Liver (tissue), 8 donors: ENCODE measurements at regions not wholly inside any gene's neighbourhood (a gene's known extent, or its start where the extent isn't known, plus 50 kb on each side); places are given as distances from the start of the nearest gene placed in this dataset.

ENCODE experiments used
- DNase-seq: peaks from one replicate; pipeline ENCODE4 v3.0.0-alpha.2; 2017; ENCODE audit warnings: low spot score
- H3K27ac ChIP-seq, 2 donors: one replicate each; pipeline ENCODE4 v1.7.0; 2013; ENCODE audit warnings: inconsistent platforms in 2 of 2, low read length in 2 of 2, control low read depth in 1 of 2, low read depth in 1 of 2, mild to moderate bottlenecking in 1 of 2
- H3K27me3 ChIP-seq, 4 donors: one replicate each; pipeline versions ENCODE4 v1.6.1 to v1.7.0; 2013; ENCODE audit warnings: low read length in 3 of 4, inconsistent platforms in 1 of 4, mild to moderate bottlenecking in 1 of 4, moderate library complexity in 1 of 4; ENCODE audit not compliant: control insufficient read depth in 4 of 4, insufficient read depth in 4 of 4
- H3K36me3 ChIP-seq, 4 donors: one replicate each; pipeline versions ENCODE4 v1.6.1 to v1.7.0; 2013; ENCODE audit warnings: low read length in 3 of 4, mild to moderate bottlenecking in 3 of 4, low read depth in 1 of 4, moderate library complexity in 1 of 4; ENCODE audit not compliant: control insufficient read depth in 4 of 4, insufficient read depth in 3 of 4
- H3K4me1 ChIP-seq, 4 donors: one replicate each; pipeline versions ENCODE4 v1.6.1 to v1.7.0; 2013; ENCODE audit warnings: low read length in 3 of 4, mild to moderate bottlenecking in 3 of 4, moderate library complexity in 1 of 4; ENCODE audit not compliant: control insufficient read depth in 4 of 4, insufficient read depth in 4 of 4
- H3K4me3 ChIP-seq, 3 donors: one replicate each; pipeline versions ENCODE4 v1.6.1 to v1.7.0; 2013; ENCODE audit warnings: low read length in 3 of 3, control low read depth in 1 of 3, low read depth in 1 of 3, mild to moderate bottlenecking in 1 of 3
- H3K9ac ChIP-seq, 2 donors: one replicate each; pipeline ENCODE4 v1.7.0; 2013; ENCODE audit warnings: low read length in 2 of 2, mild to moderate bottlenecking in 2 of 2, moderate library complexity in 2 of 2, control low read depth in 1 of 2, low read depth in 1 of 2
- H3K9me3 ChIP-seq, 4 donors: one replicate each; pipeline versions ENCODE4 v1.6.1 to v1.7.0; 2013; ENCODE audit warnings: low read length in 3 of 4; ENCODE audit not compliant: control insufficient read depth in 4 of 4
- EGR1 ChIP-seq, 2 donors: IDR thresholded peaks; 2 replicates each; pipeline ENCODE4 v1.6.1; 2016 to 2018; ENCODE audit warnings: antibody characterized with exemption in 2 of 2, low read depth in 2 of 2
- GABPA ChIP-seq, 2 donors: IDR thresholded peaks in 1 of 2; conservative IDR thresholded peaks in 1 of 2; 2 replicates each; pipeline ENCODE4 v1.6.1; 2016; ENCODE audit warnings: antibody characterized with exemption in 2 of 2, mild to moderate bottlenecking in 1 of 2, moderate library complexity in 1 of 2
- NR2F2 ChIP-seq: IDR thresholded peaks from 2 replicates; pipeline ENCODE4 v1.6.1; 2016; ENCODE audit warnings: antibody characterized with exemption
- RAD21 ChIP-seq, 2 donors: IDR thresholded peaks; 2 replicates each; pipeline ENCODE4 v1.6.1; 2016; ENCODE audit warnings: antibody characterized with exemption in 2 of 2, mild to moderate bottlenecking in 2 of 2
- SP1 ChIP-seq: IDR thresholded peaks from 2 replicates; pipeline ENCODE4 v1.6.1; 2018; ENCODE audit warnings: antibody characterized with exemption, mild to moderate bottlenecking
- TAF1 ChIP-seq: conservative IDR thresholded peaks from 2 replicates; pipeline ENCODE4 v1.6.1; 2016; ENCODE audit warnings: antibody characterized with exemption, mild to moderate bottlenecking
- YY1 ChIP-seq: IDR thresholded peaks from 2 replicates; pipeline ENCODE4 v1.6.1; 2016; ENCODE audit warnings: antibody characterized with exemption, mild to moderate bottlenecking
- WGBS: extraction: QIAGEN DNeasy Blood & Tissue Kit; methylation state at CpG from one replicate; pipeline ENCODE4 v1.1.7; 2013; 5-methylcytosine and 5-hydroxymethylcytosine counted together
- TF ChIP-seq, protein P1 (sequence below): fragments of 150-350 bp; IDR thresholded peaks from 2 replicates; pipeline ENCODE4 v1.5.1; 2017; ENCODE audit warnings: improper control_type of control experiment, low read depth, low read length; ENCODE audit not compliant: missing input control
- TF ChIP-seq, protein P2 (sequence below): IDR thresholded peaks from 2 replicates; pipeline ENCODE4 v1.6.1; 2016; ENCODE audit warnings: antibody characterized with exemption
- TF ChIP-seq, protein P3 (sequence below): IDR thresholded peaks from 2 replicates; pipeline ENCODE4 v1.6.1; 2016; ENCODE audit warnings: antibody characterized with exemption, mild to moderate bottlenecking
- TF ChIP-seq, protein P4 (sequence below): IDR thresholded peaks from 2 replicates; pipeline ENCODE4 v1.6.1; 2016; ENCODE audit warnings: antibody characterized with exemption
- donor health status: healthy.
- donor health status: healthy.
- donor health status: healthy.
- donor health status: healthy.
- donor health status: healthy.

DNA sequence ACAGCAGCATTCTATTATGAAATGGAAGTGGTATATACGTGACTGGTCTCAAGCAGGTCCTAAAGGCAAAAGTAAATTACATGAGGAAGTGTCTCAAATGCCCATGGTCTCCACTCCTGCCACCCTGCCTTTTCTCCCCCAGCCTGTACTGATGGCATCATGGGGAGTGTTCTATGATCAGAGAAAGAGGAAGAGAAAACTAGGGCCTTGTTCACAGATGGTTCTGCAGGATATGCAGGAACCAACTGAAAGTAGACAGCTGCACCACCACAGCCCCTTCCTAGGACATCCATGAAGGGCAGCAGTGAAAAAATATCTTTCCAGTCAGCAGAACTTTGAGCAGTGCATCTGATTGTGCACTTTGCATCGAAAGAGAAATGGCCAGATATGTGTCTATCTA, 901.5 kb downstream of the ARAP2 start:
- Histone ChIP-seq H3K36me3 (no peaks in the 10 kb centered on the region), H3K9me3 (no peaks in the 10 kb centered on the region), H3K4me3 (no peak overlapping the region), H3K4me1 (no peaks in the 10 kb centered on the region), H3K9ac (no peak overlapping the region), H3K27me3 (no peaks in the 10 kb centered on the region), H3K27ac (no peak overlapping the region)
- DNase-seq = no peak
- no peak for TF ChIP-seq YY1
- no peak for TF ChIP-seq RAD21 (IDR thresholded peaks at IDR 0.05)
- no peak for TF ChIP-seq SP1
- TF ChIP-seq, protein P1, sequence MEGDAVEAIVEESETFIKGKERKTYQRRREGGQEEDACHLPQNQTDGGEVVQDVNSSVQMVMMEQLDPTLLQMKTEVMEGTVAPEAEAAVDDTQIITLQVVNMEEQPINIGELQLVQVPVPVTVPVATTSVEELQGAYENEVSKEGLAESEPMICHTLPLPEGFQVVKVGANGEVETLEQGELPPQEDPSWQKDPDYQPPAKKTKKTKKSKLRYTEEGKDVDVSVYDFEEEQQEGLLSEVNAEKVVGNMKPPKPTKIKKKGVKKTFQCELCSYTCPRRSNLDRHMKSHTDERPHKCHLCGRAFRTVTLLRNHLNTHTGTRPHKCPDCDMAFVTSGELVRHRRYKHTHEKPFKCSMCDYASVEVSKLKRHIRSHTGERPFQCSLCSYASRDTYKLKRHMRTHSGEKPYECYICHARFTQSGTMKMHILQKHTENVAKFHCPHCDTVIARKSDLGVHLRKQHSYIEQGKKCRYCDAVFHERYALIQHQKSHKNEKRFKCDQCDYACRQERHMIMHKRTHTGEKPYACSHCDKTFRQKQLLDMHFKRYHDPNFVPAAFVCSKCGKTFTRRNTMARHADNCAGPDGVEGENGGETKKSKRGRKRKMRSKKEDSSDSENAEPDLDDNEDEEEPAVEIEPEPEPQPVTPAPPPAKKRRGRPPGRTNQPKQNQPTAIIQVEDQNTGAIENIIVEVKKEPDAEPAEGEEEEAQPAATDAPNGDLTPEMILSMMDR = no peak
- no peak for TF ChIP-seq NR2F2
- WGBS = 21% methylated on average over 2 of the region's 2 CpGs

DNA sequence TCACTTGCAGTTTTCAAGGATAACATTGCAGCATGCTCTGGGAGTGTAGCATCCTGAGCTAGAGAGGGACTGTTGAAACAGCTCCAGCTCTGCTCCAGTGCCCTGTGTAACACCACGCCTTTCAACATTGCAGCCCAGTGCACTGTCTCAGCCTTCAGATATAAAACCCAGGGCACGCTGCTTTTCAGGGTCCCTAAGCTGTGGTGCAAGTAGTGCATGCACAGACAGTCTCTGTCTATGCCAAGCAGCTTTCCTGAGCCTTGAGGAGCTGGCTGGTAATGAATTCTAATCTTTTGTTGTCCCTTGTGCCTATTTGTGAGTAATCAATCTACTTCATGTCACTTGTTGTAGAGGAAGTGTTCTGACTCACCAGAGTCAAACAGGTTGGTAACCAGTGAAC, 897.0 kb downstream of the ARAP2 start:
- no peak overlapping the region for H3K27ac ChIP-seq
- no peaks in the 10 kb centered on the region for H3K27me3 ChIP-seq
- no peak overlapping the region for H3K4me3 ChIP-seq
- H3K36me3 ChIP-seq = no peaks in the 10 kb centered on the region
- H3K9ac ChIP-seq = no peak overlapping the region
- WGBS = 67% methylated on average over 2 of the region's 2 CpGs
- TF ChIP-seq TAF1 (no peak), GABPA (IDR thresholded peaks at IDR 0.05 in 1 of 2, conservative IDR thresholded peaks at IDR 0.05 in 1 of 2) (no peak), EGR1 (IDR thresholded peaks at IDR 0.05; ENCODE audit: low read depth in 2 of 2) (no peak), RAD21 (IDR thresholded peaks at IDR 0.05) (no peak), NR2F2 (no peak), SP1 (no peak)
- TF ChIP-seq, protein P2, sequence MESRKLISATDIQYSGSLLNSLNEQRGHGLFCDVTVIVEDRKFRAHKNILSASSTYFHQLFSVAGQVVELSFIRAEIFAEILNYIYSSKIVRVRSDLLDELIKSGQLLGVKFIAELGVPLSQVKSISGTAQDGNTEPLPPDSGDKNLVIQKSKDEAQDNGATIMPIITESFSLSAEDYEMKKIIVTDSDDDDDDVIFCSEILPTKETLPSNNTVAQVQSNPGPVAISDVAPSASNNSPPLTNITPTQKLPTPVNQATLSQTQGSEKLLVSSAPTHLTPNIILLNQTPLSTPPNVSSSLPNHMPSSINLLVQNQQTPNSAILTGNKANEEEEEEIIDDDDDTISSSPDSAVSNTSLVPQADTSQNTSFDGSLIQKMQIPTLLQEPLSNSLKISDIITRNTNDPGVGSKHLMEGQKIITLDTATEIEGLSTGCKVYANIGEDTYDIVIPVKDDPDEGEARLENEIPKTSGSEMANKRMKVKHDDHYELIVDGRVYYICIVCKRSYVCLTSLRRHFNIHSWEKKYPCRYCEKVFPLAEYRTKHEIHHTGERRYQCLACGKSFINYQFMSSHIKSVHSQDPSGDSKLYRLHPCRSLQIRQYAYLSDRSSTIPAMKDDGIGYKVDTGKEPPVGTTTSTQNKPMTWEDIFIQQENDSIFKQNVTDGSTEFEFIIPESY = no peak
- TF ChIP-seq, protein P3, sequence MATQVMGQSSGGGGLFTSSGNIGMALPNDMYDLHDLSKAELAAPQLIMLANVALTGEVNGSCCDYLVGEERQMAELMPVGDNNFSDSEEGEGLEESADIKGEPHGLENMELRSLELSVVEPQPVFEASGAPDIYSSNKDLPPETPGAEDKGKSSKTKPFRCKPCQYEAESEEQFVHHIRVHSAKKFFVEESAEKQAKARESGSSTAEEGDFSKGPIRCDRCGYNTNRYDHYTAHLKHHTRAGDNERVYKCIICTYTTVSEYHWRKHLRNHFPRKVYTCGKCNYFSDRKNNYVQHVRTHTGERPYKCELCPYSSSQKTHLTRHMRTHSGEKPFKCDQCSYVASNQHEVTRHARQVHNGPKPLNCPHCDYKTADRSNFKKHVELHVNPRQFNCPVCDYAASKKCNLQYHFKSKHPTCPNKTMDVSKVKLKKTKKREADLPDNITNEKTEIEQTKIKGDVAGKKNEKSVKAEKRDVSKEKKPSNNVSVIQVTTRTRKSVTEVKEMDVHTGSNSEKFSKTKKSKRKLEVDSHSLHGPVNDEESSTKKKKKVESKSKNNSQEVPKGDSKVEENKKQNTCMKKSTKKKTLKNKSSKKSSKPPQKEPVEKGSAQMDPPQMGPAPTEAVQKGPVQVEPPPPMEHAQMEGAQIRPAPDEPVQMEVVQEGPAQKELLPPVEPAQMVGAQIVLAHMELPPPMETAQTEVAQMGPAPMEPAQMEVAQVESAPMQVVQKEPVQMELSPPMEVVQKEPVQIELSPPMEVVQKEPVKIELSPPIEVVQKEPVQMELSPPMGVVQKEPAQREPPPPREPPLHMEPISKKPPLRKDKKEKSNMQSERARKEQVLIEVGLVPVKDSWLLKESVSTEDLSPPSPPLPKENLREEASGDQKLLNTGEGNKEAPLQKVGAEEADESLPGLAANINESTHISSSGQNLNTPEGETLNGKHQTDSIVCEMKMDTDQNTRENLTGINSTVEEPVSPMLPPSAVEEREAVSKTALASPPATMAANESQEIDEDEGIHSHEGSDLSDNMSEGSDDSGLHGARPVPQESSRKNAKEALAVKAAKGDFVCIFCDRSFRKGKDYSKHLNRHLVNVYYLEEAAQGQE = no peak
- TF ChIP-seq, protein P4, sequence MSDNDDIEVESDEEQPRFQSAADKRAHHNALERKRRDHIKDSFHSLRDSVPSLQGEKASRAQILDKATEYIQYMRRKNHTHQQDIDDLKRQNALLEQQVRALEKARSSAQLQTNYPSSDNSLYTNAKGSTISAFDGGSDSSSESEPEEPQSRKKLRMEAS = no peak
- no peaks in the 10 kb centered on the region for H3K4me1 ChIP-seq
- DNase-seq = no peak
- peaks cover 0 to 4% (median 1%) of the 10 kb centered on the region in 4 donors for H3K9me3 ChIP-seq
